ENCODE measurements at regions not wholly inside any gene's neighbourhood (a gene's known extent, or its start where the extent isn't known, plus 50 kb on each side); places are given as distances from the start of the nearest gene placed in this dataset.

- no peak overlapping the region for H2AFZ ChIP-seq
- no peaks in the 10 kb centered on the region for H3F3A ChIP-seq (ENCODE audit: insufficient read depth, low read depth)
- H3K9me3 ChIP-seq (ENCODE audit: insufficient read depth, low read depth), result no peaks in the 10 kb centered on the region
- DNase-seq, result no peak
- POLR2A ChIA-PET (ENCODE audit: unreplicated experiment), result no interaction called here
- H3K79me2 ChIP-seq (ENCODE audit: low read depth), result no peaks in the 10 kb centered on the region
- H3K27ac ChIP-seq, result no peak overlapping the region
- CTCF ChIA-PET, result no interaction called here
- H3K4me2 ChIP-seq, result no peak overlapping the region
- H3K9me2 ChIP-seq (ENCODE audit: insufficient read depth), result no peaks in the 10 kb centered on the region
- no peaks in the 10 kb centered on the region for H3K27me3 ChIP-seq (ENCODE audit: insufficient read depth, low read depth)
- H3K4me1 ChIP-seq (replicated peaks; ENCODE audit: insufficient read depth), result no peaks in the 10 kb centered on the region
- H3K36me3 ChIP-seq (ENCODE audit: low read depth), result no peaks in the 10 kb centered on the region
- no peak overlapping the region for H3K4me3 ChIP-seq
- no peak for TF ChIP-seq EZH2 (IDR thresholded peaks at IDR 0.05; ENCODE audit: low read depth)
- no peak for TF ChIP-seq CTCF (conservative IDR thresholded peaks at IDR 0.05)
- no peaks in the 10 kb centered on the region for H4K20me1 ChIP-seq (ENCODE audit: insufficient read depth)
- no TSS peak for BruUV-seq (replicated peaks)
- intact Hi-C loops (cut with micrococcal nuclease; ENCODE audit: unreplicated experiment), result no loop called here
Observed at GRCh38 chr10:8311526-8312070, 257.1 kb downstream of the GATA3 start.

GRCh38 chr10:8312079-8312478, 257.6 kb downstream of the GATA3 start:
- Histone ChIP-seq H3K4me2 (no peak overlapping the region), H3K36me3 (ENCODE audit: low read depth) (no peaks in the 10 kb centered on the region), H3F3A (ENCODE audit: insufficient read depth, low read depth) (no peaks in the 10 kb centered on the region), H3K27me3 (ENCODE audit: insufficient read depth, low read depth) (no peaks in the 10 kb centered on the region), H4K20me1 (ENCODE audit: insufficient read depth) (no peaks in the 10 kb centered on the region), H2AFZ (no peak overlapping the region), H3K4me1 (replicated peaks; ENCODE audit: insufficient read depth) (no peaks in the 10 kb centered on the region), H3K79me2 (ENCODE audit: low read depth) (no peaks in the 10 kb centered on the region), H3K4me3 (no peak overlapping the region), H3K9me2 (ENCODE audit: insufficient read depth) (no peaks in the 10 kb centered on the region), H3K9me3 (ENCODE audit: insufficient read depth, low read depth) (no peaks in the 10 kb centered on the region), H3K27ac (no peak overlapping the region)
- TF ChIP-seq EZH2 (IDR thresholded peaks at IDR 0.05; ENCODE audit: low read depth), result no peak
- TF ChIP-seq CTCF (conservative IDR thresholded peaks at IDR 0.05), result no peak
- DNase-seq, result no peak
- BruUV-seq (replicated peaks), result no TSS peak
- POLR2A ChIA-PET (ENCODE audit: unreplicated experiment), result no interaction called here
- CTCF ChIA-PET, result no interaction called here
- intact Hi-C loops (cut with micrococcal nuclease; ENCODE audit: unreplicated experiment), result no loop called here

GRCh38 chr10:8312781-8313180, 258.3 kb downstream of the GATA3 start:
- Histone ChIP-seq H2AFZ (no peak overlapping the region), H3K9me3 (ENCODE audit: insufficient read depth, low read depth) (no peaks in the 10 kb centered on the region), H3K9me2 (ENCODE audit: insufficient read depth) (no peaks in the 10 kb centered on the region), H3K27ac (no peak overlapping the region), H3K27me3 (ENCODE audit: insufficient read depth, low read depth) (no peaks in the 10 kb centered on the region), H3K79me2 (ENCODE audit: low read depth) (no peaks in the 10 kb centered on the region), H3K4me2 (no peak overlapping the region), H4K20me1 (ENCODE audit: insufficient read depth) (no peaks in the 10 kb centered on the region), H3K4me1 (replicated peaks; ENCODE audit: insufficient read depth) (no peaks in the 10 kb centered on the region), H3F3A (ENCODE audit: insufficient read depth, low read depth) (no peaks in the 10 kb centered on the region), H3K4me3 (no peak overlapping the region), H3K36me3 (ENCODE audit: low read depth) (no peaks in the 10 kb centered on the region)
- intact Hi-C loops (cut with micrococcal nuclease; ENCODE audit: unreplicated experiment), result no loop called here
- DNase-seq, result no peak
- TF ChIP-seq EZH2 (IDR thresholded peaks at IDR 0.05; ENCODE audit: low read depth), result no peak
- TF ChIP-seq CTCF (conservative IDR thresholded peaks at IDR 0.05), result no peak
- CTCF ChIA-PET, result no interaction called here
- no TSS peak for BruUV-seq (replicated peaks)
- POLR2A ChIA-PET (ENCODE audit: unreplicated experiment), result no interaction called here
